ENCODE measurements at regions not wholly inside any gene's neighbourhood (a gene's known extent, or its start where the extent isn't known, plus 50 kb on each side); places are given as distances from the start of the nearest gene placed in this dataset.
"Not testable (repeated sequence)": the region's sequence is repeated elsewhere in the genome, so short reads cannot be mapped to it uniquely, and the experiment has no call there.

DNA sequence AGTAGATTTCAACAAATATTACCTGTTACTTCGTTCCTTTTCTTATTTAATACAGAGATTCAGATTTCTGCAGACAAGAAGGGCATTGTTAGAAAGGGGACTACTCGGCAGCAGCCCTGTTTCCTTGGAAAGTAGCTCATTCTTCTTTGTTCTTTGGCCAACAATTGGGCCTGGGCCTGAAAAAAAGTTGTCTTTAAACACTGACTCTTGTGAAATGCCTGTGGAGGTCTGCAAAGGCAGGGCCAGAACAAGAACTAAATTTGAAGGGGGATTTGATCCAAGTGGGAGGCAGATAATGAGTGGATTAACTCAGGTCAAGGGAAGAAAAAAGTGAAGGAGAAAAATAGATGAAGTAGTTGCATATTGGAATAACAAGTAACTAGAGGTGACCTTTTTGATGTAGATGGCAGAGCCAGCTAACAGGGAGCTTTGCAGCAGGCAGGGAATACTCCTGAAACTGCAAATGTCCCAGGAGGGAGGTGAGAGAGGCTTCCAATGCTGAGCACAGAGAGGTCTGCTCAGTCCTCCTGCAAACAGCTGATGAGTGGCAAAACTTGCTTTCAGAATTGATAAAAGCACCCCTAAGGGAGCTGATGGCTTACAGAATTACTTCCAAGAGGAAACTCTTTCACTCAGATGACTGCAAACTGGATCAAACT, 393.2 kb upstream of the HS3ST1 start:
- no peaks in the 10 kb centered on the region for H3K36me3 ChIP-seq (ENCODE audit: control insufficient read depth, insufficient read depth, low read length)
- no peak overlapping the region for H3K9ac ChIP-seq
- no peaks in the 10 kb centered on the region for H3K4me1 ChIP-seq
- H3K27me3 ChIP-seq (ENCODE audit: control insufficient read depth, insufficient read depth, low read length): no peaks in the 10 kb centered on the region
- no peak overlapping the region for H3K4me2 ChIP-seq (ENCODE audit: low read length)
- no peak overlapping the region for H3K27ac ChIP-seq
- H3K79me2 ChIP-seq: no peaks in the 10 kb centered on the region
- TF ChIP-seq, protein P1, sequence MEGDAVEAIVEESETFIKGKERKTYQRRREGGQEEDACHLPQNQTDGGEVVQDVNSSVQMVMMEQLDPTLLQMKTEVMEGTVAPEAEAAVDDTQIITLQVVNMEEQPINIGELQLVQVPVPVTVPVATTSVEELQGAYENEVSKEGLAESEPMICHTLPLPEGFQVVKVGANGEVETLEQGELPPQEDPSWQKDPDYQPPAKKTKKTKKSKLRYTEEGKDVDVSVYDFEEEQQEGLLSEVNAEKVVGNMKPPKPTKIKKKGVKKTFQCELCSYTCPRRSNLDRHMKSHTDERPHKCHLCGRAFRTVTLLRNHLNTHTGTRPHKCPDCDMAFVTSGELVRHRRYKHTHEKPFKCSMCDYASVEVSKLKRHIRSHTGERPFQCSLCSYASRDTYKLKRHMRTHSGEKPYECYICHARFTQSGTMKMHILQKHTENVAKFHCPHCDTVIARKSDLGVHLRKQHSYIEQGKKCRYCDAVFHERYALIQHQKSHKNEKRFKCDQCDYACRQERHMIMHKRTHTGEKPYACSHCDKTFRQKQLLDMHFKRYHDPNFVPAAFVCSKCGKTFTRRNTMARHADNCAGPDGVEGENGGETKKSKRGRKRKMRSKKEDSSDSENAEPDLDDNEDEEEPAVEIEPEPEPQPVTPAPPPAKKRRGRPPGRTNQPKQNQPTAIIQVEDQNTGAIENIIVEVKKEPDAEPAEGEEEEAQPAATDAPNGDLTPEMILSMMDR (IDR thresholded peaks at IDR 0.05): no peak
- no peak overlapping the region for H3K4me3 ChIP-seq (ENCODE audit: low read depth, low read length)
- no peaks in the 10 kb centered on the region for H3K9me3 ChIP-seq (ENCODE audit: control insufficient read depth, low read length)
- H2AFZ ChIP-seq: no peak overlapping the region

DNA sequence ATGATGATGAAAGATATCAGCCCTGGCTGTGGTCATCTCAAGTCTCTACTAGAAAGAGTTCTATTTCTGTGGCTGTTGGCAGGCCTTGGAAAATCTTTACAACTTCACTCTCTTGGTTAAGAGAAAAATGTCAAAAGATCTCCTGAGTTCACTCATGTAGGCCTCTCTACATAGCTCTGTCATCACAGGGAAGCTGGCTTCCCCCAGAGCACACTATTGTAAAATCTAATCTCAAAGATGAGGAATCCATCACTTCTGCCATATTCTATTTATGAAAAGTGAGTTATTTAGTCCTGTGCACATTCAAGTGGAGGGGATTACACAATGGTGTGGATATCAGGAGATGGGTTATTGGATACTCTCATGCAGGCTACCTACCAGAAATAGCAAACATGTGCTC, 388.4 kb upstream of the HS3ST1 start:
- H2AFZ ChIP-seq: no peak overlapping the region
- TF ChIP-seq, protein P1 (IDR thresholded peaks at IDR 0.05): no peak
- no peaks in the 10 kb centered on the region for H3K27me3 ChIP-seq (ENCODE audit: control insufficient read depth, insufficient read depth, low read length)
- H3K27ac ChIP-seq: no peak overlapping the region
- no peaks in the 10 kb centered on the region for H3K4me1 ChIP-seq
- H3K79me2 ChIP-seq: no peaks in the 10 kb centered on the region
- no peaks in the 10 kb centered on the region for H3K36me3 ChIP-seq (ENCODE audit: control insufficient read depth, insufficient read depth, low read length)
- no peak overlapping the region for H3K9ac ChIP-seq
- H3K4me3 ChIP-seq (ENCODE audit: low read depth, low read length): no peak overlapping the region
- H3K9me3 ChIP-seq (ENCODE audit: control insufficient read depth, low read length): no peaks in the 10 kb centered on the region
- no peak overlapping the region for H3K4me2 ChIP-seq (ENCODE audit: low read length)

DNA sequence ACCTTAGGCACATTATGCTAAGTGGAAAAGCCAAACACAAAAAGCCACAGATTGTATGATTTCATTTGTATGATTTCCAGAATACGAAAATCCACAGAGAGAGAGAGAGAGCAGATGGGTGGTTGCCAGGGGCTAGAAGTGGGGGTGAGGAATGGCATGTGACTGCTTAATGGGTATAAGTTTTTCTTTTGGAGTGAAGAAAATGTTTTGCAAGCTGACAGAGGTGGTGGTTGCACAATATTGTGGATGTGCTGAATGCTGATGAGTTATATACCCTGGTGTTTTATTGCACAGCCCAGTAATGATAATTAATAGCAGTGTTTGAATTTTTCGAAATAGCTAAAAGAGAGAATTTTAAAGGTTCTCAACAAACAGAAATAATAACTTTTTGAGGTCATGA, 386.1 kb upstream of the HS3ST1 start:
- no peak overlapping the region for H3K4me3 ChIP-seq (ENCODE audit: low read depth, low read length)
- TF ChIP-seq, protein P1 (IDR thresholded peaks at IDR 0.05): no peak
- no peaks in the 10 kb centered on the region for H3K36me3 ChIP-seq (ENCODE audit: control insufficient read depth, insufficient read depth, low read length)
- H2AFZ ChIP-seq: no peak overlapping the region
- no peaks in the 10 kb centered on the region for H3K9me3 ChIP-seq (ENCODE audit: control insufficient read depth, low read length)
- no peak overlapping the region for H3K4me2 ChIP-seq (ENCODE audit: low read length)
- no peaks in the 10 kb centered on the region for H3K27me3 ChIP-seq (ENCODE audit: control insufficient read depth, insufficient read depth, low read length)
- no peak overlapping the region for H3K9ac ChIP-seq
- H3K4me1 ChIP-seq: no peaks in the 10 kb centered on the region
- H3K27ac ChIP-seq: no peak overlapping the region
- H3K79me2 ChIP-seq: no peaks in the 10 kb centered on the region

DNA sequence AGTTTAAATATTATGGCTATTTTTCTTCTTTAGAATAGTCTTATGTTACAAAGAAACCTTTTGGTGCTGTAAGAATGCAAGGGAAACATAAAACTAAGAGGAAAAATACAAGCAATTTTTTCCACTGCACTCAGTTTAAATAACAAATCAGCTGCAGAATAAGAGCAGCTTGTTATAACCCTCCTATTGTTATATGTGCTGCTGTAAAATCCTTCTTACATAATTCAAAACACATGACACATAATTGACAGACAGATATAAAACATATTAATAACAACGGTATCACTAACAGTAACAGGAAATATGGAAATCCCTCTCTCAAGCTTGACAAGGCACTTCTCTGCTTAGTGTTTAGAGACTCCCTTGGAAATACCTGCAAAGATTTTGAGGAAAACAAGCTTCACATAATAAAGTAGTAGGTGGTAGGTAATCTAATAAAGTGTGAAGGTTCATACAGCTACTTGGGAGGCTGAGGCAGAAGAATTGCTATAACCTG, 385.3 kb upstream of the HS3ST1 start:
- H3K9me3 ChIP-seq (ENCODE audit: control insufficient read depth, low read length): no peaks in the 10 kb centered on the region
- no peaks in the 10 kb centered on the region for H3K27me3 ChIP-seq (ENCODE audit: control insufficient read depth, insufficient read depth, low read length)
- no peak overlapping the region for H3K4me3 ChIP-seq (ENCODE audit: low read depth, low read length)
- H3K27ac ChIP-seq: no peak overlapping the region
- TF ChIP-seq, protein P1 (IDR thresholded peaks at IDR 0.05): no peak
- no peaks in the 10 kb centered on the region for H3K4me1 ChIP-seq
- H3K9ac ChIP-seq: no peak overlapping the region
- no peak overlapping the region for H3K4me2 ChIP-seq (ENCODE audit: low read length)
- H2AFZ ChIP-seq: no peak overlapping the region
- no peaks in the 10 kb centered on the region for H3K36me3 ChIP-seq (ENCODE audit: control insufficient read depth, insufficient read depth, low read length)
- H3K79me2 ChIP-seq: no peaks in the 10 kb centered on the region

DNA sequence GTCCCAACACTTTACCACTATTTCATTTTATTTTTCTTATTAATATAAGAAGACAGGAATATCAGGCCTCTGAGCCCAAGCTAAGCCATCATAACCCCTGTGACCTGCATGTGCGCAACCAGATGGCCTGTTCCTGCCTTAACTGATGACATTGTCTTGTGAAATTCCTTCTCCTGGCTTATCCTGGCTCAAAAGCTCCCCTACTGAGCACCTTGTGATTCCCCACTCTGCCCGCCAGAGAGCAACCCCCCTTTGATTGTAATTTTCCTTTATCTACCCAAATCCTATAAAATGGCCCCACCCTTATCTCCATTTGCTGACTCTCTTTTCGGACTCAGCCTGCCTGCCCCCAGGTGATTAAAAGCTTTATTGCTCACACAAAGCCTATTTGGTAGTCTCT, 382.8 kb upstream of the HS3ST1 start:
- H3K9me3 ChIP-seq (ENCODE audit: control insufficient read depth, low read length); H3K27me3 ChIP-seq (ENCODE audit: control insufficient read depth, insufficient read depth, low read length); H2AFZ ChIP-seq; H3K9ac ChIP-seq; H3K4me2 ChIP-seq (ENCODE audit: low read length); H3K79me2 ChIP-seq; H3K27ac ChIP-seq; H3K4me3 ChIP-seq (ENCODE audit: low read depth, low read length); H3K4me1 ChIP-seq; H3K36me3 ChIP-seq (ENCODE audit: control insufficient read depth, insufficient read depth, low read length): not testable (repeated sequence)
